Parathyroid adenoma (tissue), 2 donors: ENCODE measurements at regions not wholly inside any gene's neighbourhood (a gene's known extent, or its start where the extent isn't known, plus 50 kb on each side); places are given as distances from the start of the nearest gene placed in this dataset.

Source experiments
- H2AFZ ChIP-seq: fragments of 300-600 bp; sonication (generic); one replicate; pipeline ENCODE4 v1.7.0; 2017; ENCODE audit warnings: antibody characterized with exemption, mild to moderate bottlenecking
- H3K27ac ChIP-seq: fragments of 300-600 bp; sonication (generic); one replicate; pipeline ENCODE4 v1.7.0; 2017
- H3K27me3 ChIP-seq: fragments of 300-600 bp; sonication (generic); one replicate; pipeline ENCODE4 v1.7.0; 2017; ENCODE audit warnings: low read length; ENCODE audit not compliant: control insufficient read depth, insufficient read depth
- H3K36me3 ChIP-seq: fragments of 300-600 bp; sonication (generic); one replicate; pipeline ENCODE4 v1.7.0; 2017; ENCODE audit warnings: low read length; ENCODE audit not compliant: control insufficient read depth, insufficient read depth
- H3K4me1 ChIP-seq: fragments of 300-600 bp; sonication (generic); one replicate; pipeline ENCODE4 v1.7.0; 2017; ENCODE audit warnings: control low read depth
- H3K4me2 ChIP-seq: fragments of 300-600 bp; sonication (generic); one replicate; pipeline ENCODE4 v1.7.0; 2017; ENCODE audit warnings: low read length
- H3K4me3 ChIP-seq: fragments of 300-600 bp; sonication (generic); one replicate; pipeline ENCODE4 v1.7.0; 2017; ENCODE audit warnings: low read depth, low read length
- H3K79me2 ChIP-seq: fragments of 300-600 bp; sonication (generic); one replicate; pipeline ENCODE4 v1.7.0; 2017; ENCODE audit warnings: control low read depth
- H3K9ac ChIP-seq: fragments of 300-600 bp; sonication (generic); one replicate; pipeline ENCODE4 v1.7.0; 2017; ENCODE audit warnings: mild to moderate bottlenecking
- H3K9me3 ChIP-seq: fragments of 300-600 bp; sonication (generic); one replicate; pipeline ENCODE4 v1.7.0; 2017; ENCODE audit warnings: low read length; ENCODE audit not compliant: control insufficient read depth
- TF ChIP-seq, protein P1 (sequence below): fragments of 300-600 bp; sonication (generic); IDR thresholded peaks from one replicate; pipeline ENCODE4 v1.7.0; 2017; ENCODE audit warnings: antibody characterized with exemption, mild to moderate bottlenecking
- donor health status: primary hyperparathyroidism.

DNA sequence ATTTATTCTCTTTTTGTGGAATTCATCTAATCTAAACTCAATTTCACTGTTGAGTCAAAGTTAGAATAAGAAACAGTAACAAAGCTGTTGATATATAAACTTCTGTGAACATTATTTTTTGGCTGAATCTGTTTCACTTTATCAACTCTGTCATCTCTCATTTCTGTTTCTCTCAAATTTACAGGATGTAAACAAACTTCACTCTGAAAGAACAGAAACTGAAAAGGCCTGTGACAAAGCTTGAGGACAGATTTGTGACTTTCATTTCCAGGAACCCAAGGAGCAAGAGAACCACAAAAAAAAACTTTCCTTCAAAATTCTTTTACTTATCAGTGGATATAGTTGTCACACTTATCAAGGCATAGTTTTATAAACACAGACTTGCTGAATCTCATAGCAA is 447.9 kb upstream of the OPRM1 start:
- Histone ChIP-seq H3K36me3 (no peaks in the 10 kb centered on the region), H3K9ac (no peak overlapping the region), H3K27ac (no peak overlapping the region), H3K27me3 (no peaks in the 10 kb centered on the region), H3K4me1 (no peaks in the 10 kb centered on the region), H3K4me2 (no peak overlapping the region), H2AFZ (no peak overlapping the region), H3K79me2 (no peaks in the 10 kb centered on the region), H3K4me3 (no peak overlapping the region), H3K9me3 (no peaks in the 10 kb centered on the region)
- TF ChIP-seq, protein P1, sequence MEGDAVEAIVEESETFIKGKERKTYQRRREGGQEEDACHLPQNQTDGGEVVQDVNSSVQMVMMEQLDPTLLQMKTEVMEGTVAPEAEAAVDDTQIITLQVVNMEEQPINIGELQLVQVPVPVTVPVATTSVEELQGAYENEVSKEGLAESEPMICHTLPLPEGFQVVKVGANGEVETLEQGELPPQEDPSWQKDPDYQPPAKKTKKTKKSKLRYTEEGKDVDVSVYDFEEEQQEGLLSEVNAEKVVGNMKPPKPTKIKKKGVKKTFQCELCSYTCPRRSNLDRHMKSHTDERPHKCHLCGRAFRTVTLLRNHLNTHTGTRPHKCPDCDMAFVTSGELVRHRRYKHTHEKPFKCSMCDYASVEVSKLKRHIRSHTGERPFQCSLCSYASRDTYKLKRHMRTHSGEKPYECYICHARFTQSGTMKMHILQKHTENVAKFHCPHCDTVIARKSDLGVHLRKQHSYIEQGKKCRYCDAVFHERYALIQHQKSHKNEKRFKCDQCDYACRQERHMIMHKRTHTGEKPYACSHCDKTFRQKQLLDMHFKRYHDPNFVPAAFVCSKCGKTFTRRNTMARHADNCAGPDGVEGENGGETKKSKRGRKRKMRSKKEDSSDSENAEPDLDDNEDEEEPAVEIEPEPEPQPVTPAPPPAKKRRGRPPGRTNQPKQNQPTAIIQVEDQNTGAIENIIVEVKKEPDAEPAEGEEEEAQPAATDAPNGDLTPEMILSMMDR = no peak

DNA sequence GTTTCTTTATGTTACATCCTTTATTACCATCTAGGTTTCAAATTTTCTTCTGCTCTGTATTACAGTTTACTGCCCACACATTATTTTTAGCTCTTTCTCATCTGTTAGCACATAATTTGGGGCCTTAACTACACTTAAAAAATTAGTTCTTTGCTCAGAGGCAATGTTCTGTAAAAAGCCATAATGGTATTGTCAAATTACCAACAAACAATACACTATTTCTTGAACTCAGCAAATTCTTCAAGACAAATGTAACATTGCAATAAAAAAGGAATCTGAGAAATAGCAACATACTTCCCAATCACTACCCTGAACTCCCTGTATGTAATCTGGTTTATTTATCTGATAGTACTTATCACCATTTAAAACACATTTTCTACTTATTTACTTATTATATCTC is 448.6 kb upstream of the OPRM1 start:
- Histone ChIP-seq H3K9me3 (no peaks in the 10 kb centered on the region), H3K79me2 (no peaks in the 10 kb centered on the region), H3K4me3 (no peak overlapping the region), H3K9ac (no peak overlapping the region), H3K4me2 (no peak overlapping the region), H2AFZ (no peak overlapping the region), H3K36me3 (no peaks in the 10 kb centered on the region), H3K27me3 (no peaks in the 10 kb centered on the region), H3K4me1 (no peaks in the 10 kb centered on the region), H3K27ac (no peak overlapping the region)
- TF ChIP-seq, protein P1 = no peak

DNA sequence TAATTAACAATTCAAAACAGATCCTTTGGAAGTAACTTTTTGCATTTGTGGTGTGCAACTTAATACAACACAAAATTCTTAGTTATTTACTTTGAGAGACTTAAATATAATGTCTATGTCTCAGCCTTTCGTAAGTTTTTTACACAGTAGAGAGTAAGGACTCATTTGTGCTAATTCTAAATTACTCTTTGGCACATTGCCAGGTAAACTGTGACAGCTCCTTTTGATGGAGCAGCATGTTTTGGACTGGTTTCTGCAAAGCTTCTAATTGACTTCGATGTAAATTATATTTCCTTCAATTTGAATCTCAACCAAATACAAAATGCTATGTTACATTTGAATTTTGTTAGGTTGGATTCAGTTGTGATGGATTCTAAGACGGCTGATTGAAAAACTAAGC is 450.7 kb upstream of the OPRM1 start:
- Histone ChIP-seq H3K79me2 (no peaks in the 10 kb centered on the region), H3K9me3 (no peaks in the 10 kb centered on the region), H3K27ac (no peak overlapping the region), H2AFZ (no peak overlapping the region), H3K36me3 (no peaks in the 10 kb centered on the region), H3K4me3 (no peak overlapping the region), H3K4me2 (no peak overlapping the region), H3K4me1 (no peaks in the 10 kb centered on the region), H3K9ac (no peak overlapping the region), H3K27me3 (no peaks in the 10 kb centered on the region)
- TF ChIP-seq, protein P1 = no peak

DNA sequence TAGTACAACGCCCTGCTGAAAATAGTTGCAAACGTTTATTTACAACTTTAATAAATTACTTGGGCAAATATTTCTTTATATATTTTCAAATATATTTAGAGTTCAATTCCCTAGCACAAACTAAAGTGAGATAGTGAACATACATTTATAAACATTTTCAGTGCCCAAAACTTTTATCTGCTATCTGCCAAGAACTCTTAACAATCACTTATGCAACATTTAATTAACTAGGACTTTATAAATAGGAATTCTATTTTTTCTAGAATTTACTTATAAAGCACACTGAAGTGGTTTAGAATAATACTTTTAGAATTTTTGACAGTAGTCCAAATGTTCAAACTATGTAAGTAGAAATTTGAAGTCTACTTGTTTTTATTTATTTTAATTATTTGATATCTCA is 452.6 kb upstream of the RGS17 start:
- H3K4me3 ChIP-seq = no peak overlapping the region
- TF ChIP-seq, protein P1 = no peak
- no peak overlapping the region for H3K27ac ChIP-seq
- no peaks in the 10 kb centered on the region for H3K79me2 ChIP-seq
- H3K36me3 ChIP-seq = no peaks in the 10 kb centered on the region
- no peaks in the 10 kb centered on the region for H3K4me1 ChIP-seq
- no peaks in the 10 kb centered on the region for H3K27me3 ChIP-seq
- H2AFZ ChIP-seq = no peak overlapping the region
- no peak overlapping the region for H3K9ac ChIP-seq
- no peak overlapping the region for H3K4me2 ChIP-seq
- no peaks in the 10 kb centered on the region for H3K9me3 ChIP-seq

DNA sequence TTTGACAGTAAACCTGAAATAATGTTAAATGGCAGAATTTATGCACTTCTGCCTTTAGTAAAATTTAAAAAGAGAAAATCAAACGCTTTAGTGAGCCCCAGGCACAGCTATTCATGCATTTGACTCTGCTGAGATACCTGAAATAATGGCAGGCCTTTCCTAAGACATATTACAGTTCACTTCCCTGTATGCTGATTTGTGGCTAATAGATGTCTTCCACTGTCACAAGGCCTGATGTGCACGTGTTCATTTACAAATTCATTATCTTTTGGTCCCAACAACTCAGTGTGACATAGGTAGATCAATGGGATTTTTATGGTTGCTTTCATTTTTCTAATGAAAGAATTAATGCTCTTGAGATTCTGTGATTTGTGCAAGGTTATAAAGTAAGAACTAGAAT is 449.7 kb upstream of the RGS17 start:
- no peak overlapping the region for H2AFZ ChIP-seq
- no peaks in the 10 kb centered on the region for H3K27me3 ChIP-seq
- no peak overlapping the region for H3K27ac ChIP-seq
- H3K4me3 ChIP-seq = no peak overlapping the region
- H3K4me2 ChIP-seq = no peak overlapping the region
- no peaks in the 10 kb centered on the region for H3K79me2 ChIP-seq
- TF ChIP-seq, protein P1 = no peak
- H3K9ac ChIP-seq = no peak overlapping the region
- no peaks in the 10 kb centered on the region for H3K4me1 ChIP-seq
- no peaks in the 10 kb centered on the region for H3K36me3 ChIP-seq
- no peaks in the 10 kb centered on the region for H3K9me3 ChIP-seq
